Uterus (tissue), 3 donors: ENCODE measurements at regions not wholly inside any gene's neighbourhood (a gene's known extent, or its start where the extent isn't known, plus 50 kb on each side); places are given as distances from the start of the nearest gene placed in this dataset.

ENCODE experiments used
- DNase-seq, 2 donors: peaks; one replicate each; pipeline ENCODE4 v3.0.0-alpha.2; 2019 to 2020
- H3K27ac ChIP-seq, 2 donors: fragments of 200-600 bp; sonication (generic); 1 replicate in 1 of 2; 2 replicates in 1 of 2; pipeline ENCODE4 v1.5.1; 2016 to 2018
- H3K27me3 ChIP-seq, 2 donors: fragments of 200-600 bp; sonication (generic); one replicate each; pipeline ENCODE4 v1.5.1; 2018 to 2019; ENCODE audit warnings: control low read depth in 1 of 2
- H3K36me3 ChIP-seq, 2 donors: fragments of 200-600 bp; sonication (generic); one replicate each; pipeline ENCODE4 v1.5.1; 2019; ENCODE audit warnings: control low read depth in 1 of 2
- H3K4me1 ChIP-seq, 2 donors: fragments of 200-600 bp; sonication (generic); one replicate each; pipeline ENCODE4 v1.5.1; 2018 to 2019; ENCODE audit warnings: control low read depth in 1 of 2
- H3K4me3 ChIP-seq, 2 donors: fragments of 200-600 bp; sonication (generic); 1 replicate in 1 of 2; 2 replicates in 1 of 2; pipeline ENCODE4 v1.5.1; 2018 to 2019; ENCODE audit warnings: mild to moderate bottlenecking in 1 of 2
- H3K9me3 ChIP-seq, 2 donors: fragments of 200-600 bp; sonication (generic); one replicate each; pipeline ENCODE4 v1.5.1; 2019; ENCODE audit warnings: control low read depth in 1 of 2
- CTCF ChIP-seq, 4 experiments: fragments of 200-600 bp in 2 of 4; fragments of 450-650 bp in 2 of 4; sonication (generic) in 2 of 4; IDR thresholded peaks; one replicate each; pipeline ENCODE4 v1.5.1; 2016 to 2019; ENCODE audit warnings: antibody characterized with exemption in 4 of 4, mild to moderate bottlenecking in 2 of 4, moderate library complexity in 1 of 4
- POLR2A ChIP-seq, 2 donors: fragments of 450-650 bp; IDR thresholded peaks; one replicate each; pipeline ENCODE4 v1.6.1; 2016; ENCODE audit warnings: antibody characterized with exemption in 2 of 2, mild to moderate bottlenecking in 1 of 2, moderate library complexity in 1 of 2
- intact Hi-C: fragments of 100-400 bp; cut with DNase I; formaldehyde crosslinking; loops from one replicate; pipeline ENCODE4 v1.15.1; 2023; ENCODE audit warnings: low total_unique reads
- donor health status: DM: yes; HTN: yes; CAD: no.

- no peaks in the 10 kb centered on the region for H3K27me3 ChIP-seq
- TF ChIP-seq POLR2A (IDR thresholded peaks at IDR 0.05) (no peak), CTCF (IDR thresholded peaks at IDR 0.05) (no peak)
- no peaks in the 10 kb centered on the region for H3K4me1 ChIP-seq
- no peak for DNase-seq
- intact Hi-C loops = no loop called here
- no peaks in the 10 kb centered on the region for H3K36me3 ChIP-seq
- H3K9me3 ChIP-seq = no peaks in the 10 kb centered on the region
- no peak overlapping the region for H3K4me3 ChIP-seq
- no peak overlapping the region for H3K27ac ChIP-seq
Observed at GRCh38 chr1:30032302-30032701, 691.1 kb downstream of the MATN1 start.

GRCh38 chr1:30029677-30030076 is 693.7 kb downstream of the MATN1 start:
- Histone ChIP-seq H3K27me3 (no peaks in the 10 kb centered on the region), H3K4me3 (no peak overlapping the region), H3K9me3 (no peaks in the 10 kb centered on the region), H3K27ac (no peak overlapping the region), H3K4me1 (no peaks in the 10 kb centered on the region), H3K36me3 (no peaks in the 10 kb centered on the region)
- intact Hi-C loops = no loop called here
- no peak for DNase-seq
- TF ChIP-seq POLR2A (IDR thresholded peaks at IDR 0.05) (no peak), CTCF (IDR thresholded peaks at IDR 0.05) (no peak)

- no peak for DNase-seq
- intact Hi-C loops = no loop called here
- TF ChIP-seq CTCF (IDR thresholded peaks at IDR 0.05) = no peak
- TF ChIP-seq POLR2A (IDR thresholded peaks at IDR 0.05) = no peak
- no peaks in the 10 kb centered on the region for H3K36me3 ChIP-seq
- H3K4me1 ChIP-seq = no peaks in the 10 kb centered on the region
- H3K27ac ChIP-seq = no peak overlapping the region
- H3K27me3 ChIP-seq = no peaks in the 10 kb centered on the region
- H3K9me3 ChIP-seq = no peaks in the 10 kb centered on the region
- H3K4me3 ChIP-seq = no peak overlapping the region
Observed at GRCh38 chr1:30028939-30029338, 694.4 kb downstream of the MATN1 start.

GRCh38 chr1:30028283-30028682 is 695.1 kb downstream of the MATN1 start:
- Histone ChIP-seq H3K27ac (no peak overlapping the region), H3K4me3 (no peak overlapping the region), H3K36me3 (no peaks in the 10 kb centered on the region), H3K9me3 (no peaks in the 10 kb centered on the region), H3K4me1 (no peaks in the 10 kb centered on the region), H3K27me3 (no peaks in the 10 kb centered on the region)
- no peak for TF ChIP-seq POLR2A (IDR thresholded peaks at IDR 0.05)
- no peak for TF ChIP-seq CTCF (IDR thresholded peaks at IDR 0.05)
- no peak for DNase-seq
- intact Hi-C loops = no loop called here

DNA sequence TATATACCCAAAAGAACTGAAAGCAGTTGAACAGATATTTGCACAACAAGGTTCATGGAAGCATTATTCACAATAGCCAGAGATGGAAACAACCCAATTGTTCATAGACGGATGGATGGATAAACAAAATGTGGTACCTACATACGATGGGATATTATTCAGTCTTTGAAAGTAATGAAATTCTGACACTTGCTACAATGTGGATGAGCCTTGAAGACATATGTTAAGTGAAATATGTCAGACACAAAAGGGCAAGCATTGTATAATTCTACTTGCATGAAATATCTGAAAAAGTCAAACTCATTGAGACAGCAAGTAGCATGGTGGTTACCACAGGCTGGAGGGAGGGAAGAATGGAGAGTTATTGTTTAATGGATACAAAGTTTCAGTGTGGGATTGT is 696.1 kb downstream of the MATN1 start:
- H3K4me1 ChIP-seq = no peaks in the 10 kb centered on the region
- H3K27me3 ChIP-seq = no peaks in the 10 kb centered on the region
- no peak for TF ChIP-seq POLR2A (IDR thresholded peaks at IDR 0.05)
- TF ChIP-seq CTCF (IDR thresholded peaks at IDR 0.05) = no peak
- no peak overlapping the region for H3K4me3 ChIP-seq
- DNase-seq = no peak
- intact Hi-C loops = no loop called here
- no peaks in the 10 kb centered on the region for H3K36me3 ChIP-seq
- H3K27ac ChIP-seq = no peak overlapping the region
- H3K9me3 ChIP-seq = no peaks in the 10 kb centered on the region
